ENCODE measurements at regions not wholly inside any gene's neighbourhood (a gene's known extent, or its start where the extent isn't known, plus 50 kb on each side); places are given as distances from the start of the nearest gene placed in this dataset.

DNA sequence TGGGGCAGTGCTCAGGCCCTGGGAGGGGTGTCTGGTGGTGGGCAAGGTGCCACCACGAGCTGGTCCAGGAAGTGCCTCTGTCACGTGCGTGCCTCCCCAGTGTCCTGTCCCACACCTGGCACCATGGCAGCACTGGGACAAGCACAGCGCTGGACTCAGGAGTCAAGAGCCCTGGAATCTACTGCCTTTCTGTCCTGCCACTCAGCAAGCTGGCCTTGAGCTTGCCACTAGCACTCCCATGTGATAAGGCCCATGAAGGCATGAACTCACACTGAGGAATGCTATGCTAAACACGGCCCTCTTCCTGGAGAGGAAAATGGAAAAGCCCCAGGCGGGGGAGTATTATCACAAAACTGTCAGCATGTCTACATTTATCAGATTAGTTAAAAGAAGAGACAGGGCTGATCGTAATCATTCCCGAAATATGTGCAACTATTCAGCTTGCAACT lies 50.7 kb upstream of the SLC35C1 start (continued):
- TF ChIP-seq, protein P1, sequence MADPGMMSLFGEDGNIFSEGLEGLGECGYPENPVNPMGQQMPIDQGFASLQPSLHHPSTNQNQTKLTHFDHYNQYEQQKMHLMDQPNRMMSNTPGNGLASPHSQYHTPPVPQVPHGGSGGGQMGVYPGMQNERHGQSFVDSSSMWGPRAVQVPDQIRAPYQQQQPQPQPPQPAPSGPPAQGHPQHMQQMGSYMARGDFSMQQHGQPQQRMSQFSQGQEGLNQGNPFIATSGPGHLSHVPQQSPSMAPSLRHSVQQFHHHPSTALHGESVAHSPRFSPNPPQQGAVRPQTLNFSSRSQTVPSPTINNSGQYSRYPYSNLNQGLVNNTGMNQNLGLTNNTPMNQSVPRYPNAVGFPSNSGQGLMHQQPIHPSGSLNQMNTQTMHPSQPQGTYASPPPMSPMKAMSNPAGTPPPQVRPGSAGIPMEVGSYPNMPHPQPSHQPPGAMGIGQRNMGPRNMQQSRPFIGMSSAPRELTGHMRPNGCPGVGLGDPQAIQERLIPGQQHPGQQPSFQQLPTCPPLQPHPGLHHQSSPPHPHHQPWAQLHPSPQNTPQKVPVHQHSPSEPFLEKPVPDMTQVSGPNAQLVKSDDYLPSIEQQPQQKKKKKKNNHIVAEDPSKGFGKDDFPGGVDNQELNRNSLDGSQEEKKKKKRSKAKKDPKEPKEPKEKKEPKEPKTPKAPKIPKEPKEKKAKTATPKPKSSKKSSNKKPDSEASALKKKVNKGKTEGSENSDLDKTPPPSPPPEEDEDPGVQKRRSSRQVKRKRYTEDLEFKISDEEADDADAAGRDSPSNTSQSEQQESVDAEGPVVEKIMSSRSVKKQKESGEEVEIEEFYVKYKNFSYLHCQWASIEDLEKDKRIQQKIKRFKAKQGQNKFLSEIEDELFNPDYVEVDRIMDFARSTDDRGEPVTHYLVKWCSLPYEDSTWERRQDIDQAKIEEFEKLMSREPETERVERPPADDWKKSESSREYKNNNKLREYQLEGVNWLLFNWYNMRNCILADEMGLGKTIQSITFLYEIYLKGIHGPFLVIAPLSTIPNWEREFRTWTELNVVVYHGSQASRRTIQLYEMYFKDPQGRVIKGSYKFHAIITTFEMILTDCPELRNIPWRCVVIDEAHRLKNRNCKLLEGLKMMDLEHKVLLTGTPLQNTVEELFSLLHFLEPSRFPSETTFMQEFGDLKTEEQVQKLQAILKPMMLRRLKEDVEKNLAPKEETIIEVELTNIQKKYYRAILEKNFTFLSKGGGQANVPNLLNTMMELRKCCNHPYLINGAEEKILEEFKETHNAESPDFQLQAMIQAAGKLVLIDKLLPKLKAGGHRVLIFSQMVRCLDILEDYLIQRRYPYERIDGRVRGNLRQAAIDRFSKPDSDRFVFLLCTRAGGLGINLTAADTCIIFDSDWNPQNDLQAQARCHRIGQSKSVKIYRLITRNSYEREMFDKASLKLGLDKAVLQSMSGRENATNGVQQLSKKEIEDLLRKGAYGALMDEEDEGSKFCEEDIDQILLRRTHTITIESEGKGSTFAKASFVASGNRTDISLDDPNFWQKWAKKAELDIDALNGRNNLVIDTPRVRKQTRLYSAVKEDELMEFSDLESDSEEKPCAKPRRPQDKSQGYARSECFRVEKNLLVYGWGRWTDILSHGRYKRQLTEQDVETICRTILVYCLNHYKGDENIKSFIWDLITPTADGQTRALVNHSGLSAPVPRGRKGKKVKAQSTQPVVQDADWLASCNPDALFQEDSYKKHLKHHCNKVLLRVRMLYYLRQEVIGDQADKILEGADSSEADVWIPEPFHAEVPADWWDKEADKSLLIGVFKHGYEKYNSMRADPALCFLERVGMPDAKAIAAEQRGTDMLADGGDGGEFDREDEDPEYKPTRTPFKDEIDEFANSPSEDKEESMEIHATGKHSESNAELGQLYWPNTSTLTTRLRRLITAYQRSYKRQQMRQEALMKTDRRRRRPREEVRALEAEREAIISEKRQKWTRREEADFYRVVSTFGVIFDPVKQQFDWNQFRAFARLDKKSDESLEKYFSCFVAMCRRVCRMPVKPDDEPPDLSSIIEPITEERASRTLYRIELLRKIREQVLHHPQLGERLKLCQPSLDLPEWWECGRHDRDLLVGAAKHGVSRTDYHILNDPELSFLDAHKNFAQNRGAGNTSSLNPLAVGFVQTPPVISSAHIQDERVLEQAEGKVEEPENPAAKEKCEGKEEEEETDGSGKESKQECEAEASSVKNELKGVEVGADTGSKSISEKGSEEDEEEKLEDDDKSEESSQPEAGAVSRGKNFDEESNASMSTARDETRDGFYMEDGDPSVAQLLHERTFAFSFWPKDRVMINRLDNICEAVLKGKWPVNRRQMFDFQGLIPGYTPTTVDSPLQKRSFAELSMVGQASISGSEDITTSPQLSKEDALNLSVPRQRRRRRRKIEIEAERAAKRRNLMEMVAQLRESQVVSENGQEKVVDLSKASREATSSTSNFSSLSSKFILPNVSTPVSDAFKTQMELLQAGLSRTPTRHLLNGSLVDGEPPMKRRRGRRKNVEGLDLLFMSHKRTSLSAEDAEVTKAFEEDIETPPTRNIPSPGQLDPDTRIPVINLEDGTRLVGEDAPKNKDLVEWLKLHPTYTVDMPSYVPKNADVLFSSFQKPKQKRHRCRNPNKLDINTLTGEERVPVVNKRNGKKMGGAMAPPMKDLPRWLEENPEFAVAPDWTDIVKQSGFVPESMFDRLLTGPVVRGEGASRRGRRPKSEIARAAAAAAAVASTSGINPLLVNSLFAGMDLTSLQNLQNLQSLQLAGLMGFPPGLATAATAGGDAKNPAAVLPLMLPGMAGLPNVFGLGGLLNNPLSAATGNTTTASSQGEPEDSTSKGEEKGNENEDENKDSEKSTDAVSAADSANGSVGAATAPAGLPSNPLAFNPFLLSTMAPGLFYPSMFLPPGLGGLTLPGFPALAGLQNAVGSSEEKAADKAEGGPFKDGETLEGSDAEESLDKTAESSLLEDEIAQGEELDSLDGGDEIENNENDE (IDR thresholded peaks at IDR 0.05; ENCODE audit: insufficient replicate concordance, low read length) = no peak
- no peak for TF ChIP-seq ZNF274 (IDR thresholded peaks at IDR 0.05; ENCODE audit: borderline replicate concordance, extremely low read depth, low read length)
